HCT116 (cell line): ENCODE measurements at regions not wholly inside any gene's neighbourhood (a gene's known extent, or its start where the extent isn't known, plus 50 kb on each side); places are given as distances from the start of the nearest gene placed in this dataset.

Experiments used
- CTCF ChIP-seq, 3 experiments: fragments of 200-600 bp in 1 of 3; sonication (generic) in 1 of 3; IDR thresholded peaks in 2 of 3; conservative IDR thresholded peaks in 1 of 3; 2 replicates each; pipeline ENCODE4 v1.5.1; 2012 to 2017; ENCODE audit warnings: low read depth in 2 of 3, low read length in 2 of 3, antibody characterized with exemption in 1 of 3, borderline replicate concordance in 1 of 3, control low read depth in 1 of 3, mild to moderate bottlenecking in 1 of 3, mixed read lengths in 1 of 3, mixed run types in 1 of 3, moderate library complexity in 1 of 3; ENCODE audit not compliant: insufficient read depth in 1 of 3
- POLR2A ChIP-seq: IDR thresholded peaks from 2 replicates; pipeline ENCODE4 v1.7.0; 2011; ENCODE audit warnings: borderline replicate concordance; ENCODE audit not compliant: insufficient read depth, insufficient read length; ENCODE audit errors: extremely low read depth

DNA sequence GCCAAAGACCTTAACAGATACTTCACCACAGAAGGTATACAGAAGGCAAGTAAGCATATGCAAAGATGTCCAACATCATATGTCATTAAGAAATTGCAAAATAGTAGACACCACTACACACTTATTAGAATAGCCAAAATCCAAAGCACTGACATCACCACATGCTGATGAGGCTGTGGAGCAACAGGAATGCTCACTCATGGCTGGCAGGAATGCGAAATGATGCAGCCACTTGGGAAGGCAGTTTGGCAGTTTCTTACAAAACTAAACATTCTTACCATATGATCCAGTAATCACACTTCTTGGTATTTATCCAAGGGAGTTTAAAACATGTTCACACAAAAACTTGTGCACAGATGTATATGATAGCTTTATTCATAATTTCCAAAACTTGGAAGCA lies 261.2 kb upstream of the AJAP1 start:
- no peak for TF ChIP-seq CTCF (IDR thresholded peaks at IDR 0.05 in 2 of 3, conservative IDR thresholded peaks at IDR 0.05 in 1 of 3; ENCODE audit: borderline replicate concordance in 1 of 3, insufficient read depth in 1 of 3, low read depth in 2 of 3, low read length in 2 of 3)
- no peak for TF ChIP-seq POLR2A
